ENCODE measurements at regions not wholly inside any gene's neighbourhood (a gene's known extent, or its start where the extent isn't known, plus 50 kb on each side); places are given as distances from the start of the nearest gene placed in this dataset.
"Not testable (repeated sequence)": the region's sequence is repeated elsewhere in the genome, so short reads cannot be mapped to it uniquely, and the experiment has no call there.

- DNase-seq, result no peak
Observed at GRCh38 chr12:59079002-59079401, 158.7 kb upstream of the LRIG3 start.

- DNase-seq, result no peak
Observed at GRCh38 chr12:59077575-59078426, 157.5 kb upstream of the LRIG3 start.

GRCh38 chr12:59077153-59077552 is 156.8 kb upstream of the LRIG3 start:
- DNase-seq, result no peak

- DNase-seq, result no peak
Observed at GRCh38 chr12:59076622-59077021, 156.3 kb upstream of the LRIG3 start.

GRCh38 chr12:59075968-59076490 is 155.7 kb upstream of the LRIG3 start:
- DNase-seq, result no peak

- DNase-seq, result no peak
Observed at GRCh38 chr12:59075141-59075540, 154.8 kb upstream of the LRIG3 start.

- no peak for DNase-seq
Observed at GRCh38 chr12:59070322-59070933, 150.1 kb upstream of the LRIG3 start.

GRCh38 chr12:59069516-59069915 is 149.2 kb upstream of the LRIG3 start:
- no peak for DNase-seq

GRCh38 chr12:59068436-59068835 is 148.1 kb upstream of the LRIG3 start:
- DNase-seq, result no peak

GRCh38 chr12:59067083-59067482 is 146.8 kb upstream of the LRIG3 start:
- no peak for DNase-seq

GRCh38 chr12:59066445-59066844 is 146.1 kb upstream of the LRIG3 start:
- DNase-seq, result no peak

GRCh38 chr12:59059088-59059935 is 139.0 kb upstream of the LRIG3 start:
- DNase-seq, result no peak

- no peak for DNase-seq
Observed at GRCh38 chr12:59056966-59057365, 136.7 kb upstream of the LRIG3 start.

GRCh38 chr12:59055204-59055860 is 135.0 kb upstream of the LRIG3 start:
- DNase-seq, result no peak

GRCh38 chr12:59053266-59053899 is 133.1 kb upstream of the LRIG3 start:
- not testable (repeated sequence) for DNase-seq

GRCh38 chr12:59046763-59047534 is 126.6 kb upstream of the LRIG3 start:
- no peak for DNase-seq

- no peak for DNase-seq
Observed at GRCh38 chr12:59044791-59045190, 124.5 kb upstream of the LRIG3 start.

GRCh38 chr12:59041241-59042121 is 121.2 kb upstream of the LRIG3 start:
- DNase-seq, result no peak

- DNase-seq, result no peak
Observed at GRCh38 chr12:59040656-59041055, 120.4 kb upstream of the LRIG3 start.

GRCh38 chr12:59040043-59040442 is 119.7 kb upstream of the LRIG3 start:
- no peak for DNase-seq
